Astrocyte (in vitro differentiated cells and primary cell): ENCODE measurements at regions not wholly inside any gene's neighbourhood (a gene's known extent, or its start where the extent isn't known, plus 50 kb on each side); places are given as distances from the start of the nearest gene placed in this dataset.

ENCODE experiments used
- CTCF ChIP-seq: IDR thresholded peaks from 2 replicates; pipeline ENCODE4 v1.5.1; 2011; ENCODE audit warnings: low read depth, mild to moderate bottlenecking, inconsistent platforms, low read length, moderate library complexity; ENCODE audit not compliant: insufficient read depth
- EZH2 ChIP-seq: IDR thresholded peaks from 2 replicates; pipeline ENCODE4 v1.6.1; 2012; ENCODE audit warnings: mild to moderate bottlenecking, low read length, inconsistent platforms; ENCODE audit not compliant: insufficient read depth

DNA sequence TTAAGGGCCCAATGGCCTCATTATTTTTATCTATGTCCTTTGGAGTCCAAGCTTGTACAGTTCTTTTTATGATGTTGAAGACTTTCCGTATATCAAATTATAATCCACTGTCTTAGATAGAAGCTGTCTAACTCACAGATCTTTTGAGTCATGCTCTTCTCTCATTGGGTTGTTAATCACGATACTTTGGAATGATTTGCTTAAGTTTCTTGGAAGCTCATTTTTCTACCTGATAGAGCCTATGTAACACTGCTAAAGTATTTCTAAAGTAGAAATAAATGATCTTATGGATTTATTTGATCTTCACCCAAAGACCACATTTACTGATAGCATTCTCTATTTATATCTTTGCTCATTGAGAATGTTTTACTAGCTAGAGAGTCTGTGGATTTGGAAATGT is 1554.1 kb downstream of the PLA2G4A start:
- TF ChIP-seq CTCF (no peak), EZH2 (no peak)
